22Rv1 (cell line): ENCODE measurements at regions not wholly inside any gene's neighbourhood (a gene's known extent, or its start where the extent isn't known, plus 50 kb on each side); places are given as distances from the start of the nearest gene placed in this dataset.
"Not testable (repeated sequence)": the region's sequence is repeated elsewhere in the genome, so short reads cannot be mapped to it uniquely, and the experiment has no call there.

Experiments
- H3K27ac ChIP-seq: fragments of 450-650 bp; 2 replicates; pipeline ENCODE4 v1.5.1; 2017
- ZFX ChIP-seq: fragments of 450-650 bp; IDR thresholded peaks from 2 replicates; pipeline ENCODE4 v1.6.1; 2017; ENCODE audit warnings: antibody characterized with exemption, borderline replicate concordance
- TF ChIP-seq, protein P1 (sequence below): fragments of 450-650 bp; IDR thresholded peaks from 2 replicates; pipeline ENCODE4 v1.5.1; 2017; ENCODE audit warnings: mild to moderate bottlenecking

DNA sequence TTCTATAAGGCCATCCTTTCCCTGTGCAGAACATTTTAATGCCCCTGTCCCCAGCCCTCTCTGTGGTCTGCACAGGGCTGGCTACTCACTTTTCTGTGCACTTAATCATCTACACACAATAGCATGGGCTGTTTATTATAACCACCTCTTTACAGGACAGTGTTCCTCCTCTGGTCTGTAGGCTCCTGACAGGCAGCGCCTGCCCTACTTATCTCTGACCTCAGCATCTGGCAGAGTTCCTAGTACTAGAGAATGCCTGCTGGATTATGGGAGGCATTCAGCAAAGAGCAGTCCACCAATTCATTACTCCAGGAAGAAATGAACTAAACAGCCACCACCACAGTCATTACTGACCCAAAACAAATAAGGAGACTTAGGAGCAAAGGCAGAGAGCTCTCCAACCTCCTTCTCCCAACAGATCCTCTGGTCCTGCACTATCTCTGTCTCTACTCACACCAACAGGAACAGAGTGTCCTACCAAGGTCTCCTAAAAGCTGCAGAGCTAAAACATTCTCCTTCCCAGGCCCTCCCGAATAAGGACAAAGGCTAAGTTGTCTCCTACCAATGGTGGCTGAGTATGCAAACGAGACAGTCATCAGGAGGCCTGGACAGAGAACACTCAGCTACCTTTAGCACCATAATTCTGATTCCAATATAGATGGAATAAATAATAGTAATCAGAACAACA, 279.2 kb downstream of the QDPR start:
- H3K27ac ChIP-seq: no peak overlapping the region
- no peak for TF ChIP-seq ZFX
- TF ChIP-seq, protein P1, sequence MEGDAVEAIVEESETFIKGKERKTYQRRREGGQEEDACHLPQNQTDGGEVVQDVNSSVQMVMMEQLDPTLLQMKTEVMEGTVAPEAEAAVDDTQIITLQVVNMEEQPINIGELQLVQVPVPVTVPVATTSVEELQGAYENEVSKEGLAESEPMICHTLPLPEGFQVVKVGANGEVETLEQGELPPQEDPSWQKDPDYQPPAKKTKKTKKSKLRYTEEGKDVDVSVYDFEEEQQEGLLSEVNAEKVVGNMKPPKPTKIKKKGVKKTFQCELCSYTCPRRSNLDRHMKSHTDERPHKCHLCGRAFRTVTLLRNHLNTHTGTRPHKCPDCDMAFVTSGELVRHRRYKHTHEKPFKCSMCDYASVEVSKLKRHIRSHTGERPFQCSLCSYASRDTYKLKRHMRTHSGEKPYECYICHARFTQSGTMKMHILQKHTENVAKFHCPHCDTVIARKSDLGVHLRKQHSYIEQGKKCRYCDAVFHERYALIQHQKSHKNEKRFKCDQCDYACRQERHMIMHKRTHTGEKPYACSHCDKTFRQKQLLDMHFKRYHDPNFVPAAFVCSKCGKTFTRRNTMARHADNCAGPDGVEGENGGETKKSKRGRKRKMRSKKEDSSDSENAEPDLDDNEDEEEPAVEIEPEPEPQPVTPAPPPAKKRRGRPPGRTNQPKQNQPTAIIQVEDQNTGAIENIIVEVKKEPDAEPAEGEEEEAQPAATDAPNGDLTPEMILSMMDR: no peak

DNA sequence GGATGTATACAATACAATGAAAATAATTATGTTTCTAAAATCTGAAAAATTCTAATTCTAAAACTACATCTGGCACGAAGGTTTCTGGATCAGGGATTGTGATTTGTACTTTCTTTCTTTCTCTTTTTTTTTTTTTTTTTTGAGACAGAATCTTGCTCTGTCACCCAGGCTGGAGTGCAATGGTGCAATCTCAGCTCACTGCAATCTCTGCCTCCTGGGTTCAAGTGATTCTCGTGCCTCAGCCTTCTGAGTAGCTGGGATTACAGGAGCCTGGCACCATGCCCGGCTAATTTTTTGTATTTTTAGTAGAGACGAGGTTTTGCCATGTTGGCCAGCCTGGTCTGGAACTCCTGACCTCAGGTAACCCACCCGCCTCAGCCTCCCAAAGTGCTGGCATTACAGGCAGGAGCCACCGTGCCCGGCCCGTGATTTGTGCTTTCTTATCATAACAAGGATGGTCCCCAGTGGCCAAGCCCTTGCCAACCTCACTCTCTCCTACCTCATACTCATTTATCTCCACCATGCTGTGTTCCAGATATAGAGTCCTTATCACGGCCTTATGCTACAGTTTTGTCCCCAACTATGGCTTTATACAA, 279.9 kb downstream of the QDPR start:
- not testable (repeated sequence) for H3K27ac ChIP-seq

DNA sequence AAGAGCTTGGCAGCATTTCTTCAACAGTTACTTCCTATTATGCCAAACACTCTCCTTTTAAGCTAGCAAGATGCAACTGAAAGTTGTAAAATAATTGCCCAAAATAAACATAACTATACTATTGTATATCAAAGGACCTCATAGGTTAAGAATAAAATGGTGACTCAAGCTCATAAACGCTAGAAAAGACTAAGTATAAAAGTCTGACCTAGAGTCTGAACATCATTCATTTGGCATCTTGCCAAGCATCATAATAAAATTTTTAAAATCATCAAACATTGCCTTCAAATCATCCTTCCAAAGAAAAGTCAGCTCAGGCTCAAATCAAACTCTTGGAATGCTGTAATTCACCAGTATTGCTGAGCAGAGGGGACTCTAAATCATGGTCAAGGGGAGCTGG, 281.2 kb downstream of the QDPR start:
- TF ChIP-seq, protein P1: no peak
- TF ChIP-seq ZFX: no peak
- H3K27ac ChIP-seq: no peak overlapping the region

DNA sequence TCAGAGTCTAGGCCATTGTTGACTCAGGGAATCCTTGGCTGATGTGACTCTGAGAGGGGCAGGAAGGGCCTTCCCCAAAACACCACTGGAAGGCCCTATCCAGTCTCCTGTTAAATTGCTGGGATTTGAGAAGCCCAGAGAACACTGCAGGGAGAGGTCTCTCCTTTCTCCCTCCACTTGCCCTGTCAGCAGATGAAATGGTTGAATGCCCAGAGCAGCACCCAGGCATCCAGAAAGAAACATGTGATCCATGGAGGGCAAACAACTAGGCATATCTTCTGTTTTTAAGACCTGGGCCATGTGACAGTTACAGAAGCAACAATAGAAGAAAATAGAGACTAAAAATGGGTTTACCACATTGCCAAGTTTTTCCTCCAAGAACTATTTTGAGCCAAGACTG, 291.1 kb downstream of the QDPR start:
- H3K27ac ChIP-seq: no peak overlapping the region
- no peak for TF ChIP-seq ZFX

DNA sequence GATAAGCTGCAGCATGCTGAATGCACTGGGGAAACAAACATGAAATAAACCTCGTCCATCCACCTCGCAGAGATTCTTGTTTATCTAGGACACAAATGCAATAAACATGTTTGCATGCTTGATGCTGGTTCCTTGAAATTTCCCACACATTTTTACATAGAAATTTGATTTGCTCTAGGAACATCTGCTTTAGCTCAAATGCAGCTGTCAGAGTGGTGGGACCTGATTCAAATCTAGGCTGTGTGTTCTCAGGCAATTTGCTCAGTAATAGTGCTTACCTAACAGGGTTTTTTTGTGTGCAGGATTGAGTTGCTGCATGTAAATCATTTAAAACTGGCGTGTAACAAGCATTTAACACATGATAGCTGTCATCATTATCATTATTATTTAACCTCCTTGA, 293.1 kb downstream of the QDPR start:
- H3K27ac ChIP-seq: no peak overlapping the region
- TF ChIP-seq, protein P1: no peak
- TF ChIP-seq ZFX: no peak

DNA sequence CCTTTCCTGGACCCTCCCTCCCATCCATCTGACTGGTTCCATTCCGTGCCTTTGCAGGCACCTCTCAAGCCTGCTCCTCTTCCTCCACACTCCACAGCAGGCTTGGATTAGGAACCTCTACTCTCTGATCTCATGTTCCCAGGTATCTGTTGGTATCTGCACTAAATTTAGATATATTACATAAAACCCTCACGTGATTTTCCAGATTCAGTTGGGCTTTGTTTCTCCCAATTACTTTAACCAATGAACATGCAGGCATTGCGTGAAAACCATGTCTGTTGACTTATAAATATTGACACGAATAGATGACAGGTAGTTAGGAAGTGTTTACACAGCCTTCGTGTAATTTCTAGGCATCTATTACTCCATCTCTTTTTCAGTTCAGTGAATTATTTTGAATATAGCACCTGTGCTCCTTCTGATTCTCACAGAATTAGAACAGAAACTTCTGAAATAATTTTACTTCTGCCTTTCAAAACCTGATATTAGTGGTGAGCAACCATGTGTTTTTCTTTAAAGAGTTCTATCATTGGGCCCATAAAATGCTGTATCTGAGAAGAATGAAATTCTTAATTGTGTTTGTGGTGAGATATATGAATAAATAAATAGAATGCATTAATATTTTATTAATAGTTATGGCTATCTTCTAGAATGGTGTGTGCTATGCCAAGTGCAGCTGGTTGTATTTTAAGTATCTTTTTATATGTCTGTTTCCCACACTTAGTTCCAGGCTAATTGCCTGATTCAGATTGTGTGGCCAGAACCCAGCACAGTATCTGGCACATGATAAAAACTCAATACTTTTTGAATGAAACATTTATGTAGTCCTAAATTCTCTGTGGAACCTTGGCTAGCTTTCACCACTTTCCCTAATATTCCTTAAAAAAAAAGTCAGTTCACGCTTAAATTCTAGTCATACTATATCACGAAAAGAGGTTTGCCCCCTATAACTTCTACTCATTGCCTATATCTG, 304.8 kb downstream of the QDPR start:
- H3K27ac ChIP-seq: no peak overlapping the region
- TF ChIP-seq, protein P1: no peak
- no peak for TF ChIP-seq ZFX

DNA sequence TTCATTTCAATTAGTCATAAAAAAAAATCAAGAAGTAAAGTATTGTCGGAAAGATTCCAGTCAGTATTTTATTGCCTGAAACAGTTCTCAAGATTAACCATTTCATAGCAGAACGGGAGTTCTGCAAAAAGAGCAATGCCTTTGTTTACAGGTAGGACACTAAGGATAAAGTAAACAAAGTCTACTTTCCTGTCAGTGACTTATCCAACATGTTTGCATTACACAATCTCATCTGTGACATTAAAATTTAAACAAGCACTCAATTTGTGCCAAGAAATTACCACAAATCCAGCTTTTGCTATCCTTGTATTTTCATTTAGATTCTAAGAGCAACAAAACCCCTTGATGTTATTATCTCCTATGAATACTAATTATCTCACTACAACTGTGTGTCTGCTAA, 306.5 kb upstream of the LDB2 start:
- no peak for TF ChIP-seq ZFX
- TF ChIP-seq, protein P1: no peak
- no peak overlapping the region for H3K27ac ChIP-seq

DNA sequence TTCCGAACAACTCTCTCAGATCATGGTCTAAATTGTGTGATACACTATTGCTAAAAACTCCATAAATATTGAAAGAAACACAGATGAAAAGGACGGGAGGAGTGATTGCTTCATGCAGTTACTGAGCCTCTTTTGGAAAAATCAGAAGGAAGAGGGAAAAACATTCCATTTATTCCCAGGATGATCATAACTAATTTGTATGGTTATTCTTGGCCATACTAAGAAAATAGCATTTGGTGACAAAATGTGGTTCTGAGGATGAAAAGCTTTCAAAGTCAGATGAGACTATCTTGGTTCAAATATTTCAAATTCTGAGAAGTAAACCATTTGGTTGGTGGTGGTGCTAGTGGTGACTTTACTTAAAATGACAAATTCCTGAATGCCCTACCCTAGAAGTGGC, 305.4 kb upstream of the LDB2 start:
- no peak for TF ChIP-seq ZFX
- TF ChIP-seq, protein P1: no peak
- H3K27ac ChIP-seq: no peak overlapping the region
